IMR-90 (cell line): ENCODE measurements at regions not wholly inside any gene's neighbourhood (a gene's known extent, or its start where the extent isn't known, plus 50 kb on each side); places are given as distances from the start of the nearest gene placed in this dataset.

Experiments
- ATAC-seq: fragments of 200-7000 bp; cut with Tn5 transposase; 2 replicates; pipeline ENCODE4 v1.9.1; 2020; ENCODE audit warnings: low read depth, mild to moderate bottlenecking, moderate library complexity
- BruUV-seq: library from RNA; stranded (reverse); fragments of 400-500 nt; replicated peaks from 2 replicates; lab custom pipeline; 2021; lab: Mats Ljungman, UMichigan
- CTCF ChIA-PET: fragments of 300-600 bp; formaldehyde crosslinking; extraction: SDS; loops from one replicate; lab custom pipeline; 2021; ENCODE audit warnings: antibody characterized with exemption; lab: Yijun Ruan, JAX
- POLR2A ChIA-PET: fragments of 300-600 bp; sonication (Branson Sonifier 250); formaldehyde crosslinking; loops from one replicate; lab custom pipeline; 2022; ENCODE audit warnings: antibody characterized with exemption; ENCODE audit not compliant: unreplicated experiment; lab: Charles Lee
- DNase-seq: peaks from one replicate; pipeline ENCODE4 v3.0.0; 2013
- H2AFZ ChIP-seq: replicated peaks from 2 replicates; pipeline ENCODE3; 2013; ENCODE audit warnings: low read length, mild to moderate bottlenecking; ENCODE audit not compliant: poor library complexity
- H2AK5ac ChIP-seq: 2 replicates; pipeline ENCODE4 v1.6.1; 2013; ENCODE audit warnings: low read depth, low read length, inconsistent platforms
- H2AK9ac ChIP-seq: replicated peaks from 2 replicates; pipeline ENCODE3; 2013; ENCODE audit warnings: mild to moderate bottlenecking, low read depth, low read length, moderate library complexity; ENCODE audit not compliant: poor library complexity
- H2BK120ac ChIP-seq: 2 replicates; pipeline ENCODE4 v1.6.1; 2013; ENCODE audit warnings: low read depth, low read length, inconsistent platforms
- H2BK15ac ChIP-seq: 3 replicates; pipeline ENCODE4 v1.6.1; 2013; ENCODE audit warnings: low read depth, low read length, inconsistent platforms
- H2BK20ac ChIP-seq: 2 replicates; pipeline ENCODE4 v1.6.1; 2013; ENCODE audit warnings: low read depth, mild to moderate bottlenecking, inconsistent platforms, low read length, moderate library complexity
- H2BK5ac ChIP-seq: 2 replicates; pipeline ENCODE4 v1.6.1; 2013; ENCODE audit warnings: mild to moderate bottlenecking, low read depth, low read length, inconsistent platforms; ENCODE audit not compliant: poor library complexity, severe bottlenecking
- H3K14ac ChIP-seq: replicated peaks from 2 replicates; pipeline ENCODE4 v1.6.1; 2013; ENCODE audit warnings: low read depth, low read length, inconsistent platforms
- H3K18ac ChIP-seq: 2 replicates; pipeline ENCODE4 v1.6.1; 2013; ENCODE audit warnings: low read depth, low read length, control low read depth
- H3K23ac ChIP-seq: 2 replicates; pipeline ENCODE4 v1.6.1; 2013; ENCODE audit warnings: low read depth, low read length, inconsistent platforms
- H3K27ac ChIP-seq: 2 replicates; pipeline ENCODE4 v1.5.1; 2013; ENCODE audit warnings: mild to moderate bottlenecking, control low read depth, low read length; ENCODE audit not compliant: insufficient read depth
- H3K27me3 ChIP-seq: 2 replicates; pipeline ENCODE4 v1.6.1; 2013; ENCODE audit warnings: low read length; ENCODE audit not compliant: control insufficient read depth, insufficient read depth
- H3K36me3 ChIP-seq: 2 replicates; pipeline ENCODE4 v1.6.1; 2013; ENCODE audit warnings: low read length, mixed read lengths; ENCODE audit not compliant: control insufficient read depth, insufficient read depth
- H3K4ac ChIP-seq: 2 replicates; pipeline ENCODE4 v1.6.1; 2013; ENCODE audit warnings: low read depth, low read length, inconsistent platforms
- H3K4me1 ChIP-seq: 2 replicates; pipeline ENCODE4 v1.6.1; 2013; ENCODE audit warnings: low read length, mixed read lengths; ENCODE audit not compliant: control insufficient read depth, insufficient read depth
- H3K4me2 ChIP-seq: 2 replicates; pipeline ENCODE4 v1.6.1; 2013; ENCODE audit warnings: low read depth, mild to moderate bottlenecking, control low read depth, low read length, moderate library complexity
- H3K4me3 ChIP-seq: 2 replicates; pipeline ENCODE4 v1.5.1; 2013; ENCODE audit warnings: low read depth, mild to moderate bottlenecking, control low read depth, low read length, moderate library complexity; ENCODE audit not compliant: insufficient read depth
- H3K56ac ChIP-seq: 2 replicates; pipeline ENCODE4 v1.6.1; 2013; ENCODE audit warnings: low read length, inconsistent platforms; ENCODE audit not compliant: insufficient read depth; ENCODE audit errors: extremely low read depth
- H3K79me1 ChIP-seq, 2 experiments: 2 replicates each; pipeline ENCODE4 v1.6.1; 2013; ENCODE audit warnings: low read length in 2 of 2, inconsistent platforms in 1 of 2, low read depth in 1 of 2
- H3K9ac ChIP-seq: 2 replicates; pipeline ENCODE4 v1.6.1; 2013; ENCODE audit warnings: low read depth, low read length, control low read depth
- H3K9me1 ChIP-seq: 2 replicates; pipeline ENCODE4 v1.6.1; 2013; ENCODE audit warnings: low read length, inconsistent platforms; ENCODE audit not compliant: insufficient read depth
- H3K9me3 ChIP-seq: 2 replicates; pipeline ENCODE4 v1.6.1; 2013; ENCODE audit warnings: low read length; ENCODE audit not compliant: control insufficient read depth, insufficient read depth
- H4K20me1 ChIP-seq: 2 replicates; pipeline ENCODE4 v1.6.1; 2013; ENCODE audit warnings: low read length, inconsistent platforms; ENCODE audit not compliant: insufficient read depth
- H4K5ac ChIP-seq: 2 replicates; pipeline ENCODE4 v1.6.1; 2013; ENCODE audit warnings: mild to moderate bottlenecking, low read depth, low read length, control low read depth
- H4K8ac ChIP-seq, 2 experiments: 2 replicates each; pipeline ENCODE4 v1.6.1; 2013; ENCODE audit warnings: low read depth in 2 of 2, low read length in 2 of 2, control low read depth in 1 of 2, inconsistent platforms in 1 of 2
- H4K91ac ChIP-seq: 2 replicates; pipeline ENCODE4 v1.6.1; 2013; ENCODE audit warnings: low read depth, low read length, inconsistent platforms; ENCODE audit not compliant: insufficient read depth
- CHD1 ChIP-seq: IDR thresholded peaks from 2 replicates; pipeline ENCODE4 v1.6.1; 2012; ENCODE audit warnings: low read depth, low read length, improper control_type of control experiment
- FOS ChIP-seq: fragments of 150-350 bp; IDR thresholded peaks from 2 replicates; pipeline ENCODE4 v1.6.1; 2016; ENCODE audit warnings: low read depth, low read length
- MAFK ChIP-seq: IDR thresholded peaks from 2 replicates; pipeline ENCODE4 v1.6.1; 2012; ENCODE audit warnings: low read depth, low read length, improper control_type of control experiment
- SMC3 ChIP-seq: fragments of 150-350 bp; IDR thresholded peaks from 2 replicates; pipeline ENCODE4 v1.6.1; 2016; ENCODE audit warnings: low read depth, mild to moderate bottlenecking, antibody characterized with exemption, low read length, moderate library complexity
- USF2 ChIP-seq: fragments of 150-350 bp; IDR thresholded peaks from 2 replicates; pipeline ENCODE4 v1.6.1; 2017; ENCODE audit warnings: mild to moderate bottlenecking, antibody characterized with exemption, low read length, low read depth
- WGBS, 2 experiments: methylation state at CpG; one replicate each; pipeline versions ENCODE4 v1.1.5 to v1.1.7; 2013; ENCODE audit warnings: missing lambda C conversion rate in 2 of 2; ENCODE audit not compliant: insufficient read length in 1 of 2; ENCODE audit errors: extremely low coverage in 2 of 2; 5-methylcytosine and 5-hydroxymethylcytosine counted together
- dilution Hi-C: fragments of 300-500 bp; cut with HindIII; formaldehyde crosslinking; loops from one replicate; pipeline ENCODE4 v1.14.3; 2018; ENCODE audit warnings: low sequenced_read_pairs; ENCODE audit not compliant: unreplicated experiment
- in situ Hi-C: fragments of 300-500 bp; cut with MboI; formaldehyde crosslinking; loops from 3 replicates; pipeline ENCODE4 v1.14.3; 2019; ENCODE audit warnings: low sequenced_read_pairs, inconsistent platforms, mixed read lengths
- intact Hi-C: fragments of 100-400 bp; cut with micrococcal nuclease; formaldehyde crosslinking; loops from 2 replicates; pipeline ENCODE4 v1.10.0; 2022

- intact Hi-C loops: no loop called here
- no peak overlapping the region for H3K56ac ChIP-seq
- H2AK5ac ChIP-seq: no peak overlapping the region
- BruUV-seq: no TSS peak
- peaks cover 21% of the 10 kb centered on the region for H3K27me3 ChIP-seq
- H3K27ac ChIP-seq: no peak overlapping the region
- H3K18ac ChIP-seq: no peak overlapping the region
- no peak overlapping the region for H3K23ac ChIP-seq
- H2BK15ac ChIP-seq: no peak overlapping the region
- no peaks in the 10 kb centered on the region for H4K20me1 ChIP-seq
- POLR2A ChIA-PET: no interaction called here
- no peak overlapping the region for H3K4me2 ChIP-seq
- no peak overlapping the region for H3K14ac ChIP-seq
- dilution Hi-C loops: no loop called here
- CTCF ChIA-PET: interaction anchor here (0.7 kb wide), 1 partner anchor 352 kb away, joined by 3 read pairs; no protein-coding TSS in a partner anchor
- H3K9me1 ChIP-seq: no peaks in the 10 kb centered on the region
- H3K4ac ChIP-seq: no peak overlapping the region
- no peak overlapping the region for H2BK20ac ChIP-seq
- no peak overlapping the region for H3K9ac ChIP-seq
- H4K5ac ChIP-seq: no peak overlapping the region
- no peaks in the 10 kb centered on the region for H3K4me1 ChIP-seq
- no peaks in the 10 kb centered on the region for H3K79me1 ChIP-seq
- H2AFZ ChIP-seq: no peak overlapping the region
- in situ Hi-C loops: no loop called here
- TF ChIP-seq USF2 (no peak), FOS (no peak), CHD1 (no peak), SMC3 (no peak), MAFK (no peak)
- H3K9me3 ChIP-seq: no peaks in the 10 kb centered on the region
- no peak overlapping the region for H4K8ac ChIP-seq
- ATAC-seq (no peak), DNase-seq (no peak)
- H2AK9ac ChIP-seq: no peak overlapping the region
- H3K36me3 ChIP-seq: no peaks in the 10 kb centered on the region
- H3K4me3 ChIP-seq: no peak overlapping the region
- no peak overlapping the region for H2BK120ac ChIP-seq
- no CpG with 5 or more reads among the region's 1 CpG for WGBS, 2 experiments
- H2BK5ac ChIP-seq: no peak overlapping the region
- no peak overlapping the region for H4K91ac ChIP-seq
Measured at GRCh38 chr3:193935916-193936315, 200.0 kb upstream of the HES1 start.
